Smooth muscle cell (in vitro differentiated cells): ENCODE measurements at regions not wholly inside any gene's neighbourhood (a gene's known extent, or its start where the extent isn't known, plus 50 kb on each side); places are given as distances from the start of the nearest gene placed in this dataset.

Source experiments
- DNase-seq: peaks from one replicate; lab custom pipeline; 2025; ENCODE audit not compliant: unreplicated experiment; lab: John Stamatoyannopoulos, UW
- H2AFZ ChIP-seq: fragments of 200-600 bp; sonication (generic); 2 replicates; pipeline ENCODE4 v1.6.0; 2016; ENCODE audit warnings: antibody characterized with exemption, low read depth, mild to moderate bottlenecking
- H3F3A ChIP-seq: fragments of 200-600 bp; sonication (generic); 2 replicates; pipeline ENCODE4 v1.6.0; 2017; ENCODE audit warnings: antibody characterized with exemption, low read depth
- H3K27ac ChIP-seq: fragments of 200-600 bp; sonication (generic); 2 replicates; pipeline ENCODE4 v1.5.1; 2016; ENCODE audit warnings: low read depth, mild to moderate bottlenecking
- H3K27me3 ChIP-seq: fragments of 200-600 bp; sonication (generic); 2 replicates; pipeline ENCODE4 v1.6.1; 2016; ENCODE audit warnings: low read depth, mild to moderate bottlenecking
- H3K36me3 ChIP-seq: fragments of 200-600 bp; sonication (generic); 2 replicates; pipeline ENCODE4 v1.5.1; 2016; ENCODE audit warnings: low read depth
- H3K4me1 ChIP-seq: fragments of 200-600 bp; sonication (generic); 2 replicates; pipeline ENCODE4 v1.5.1; 2016; ENCODE audit warnings: low read depth
- H3K4me2 ChIP-seq: fragments of 200-600 bp; sonication (generic); 2 replicates; pipeline ENCODE4 v1.6.0; 2016; ENCODE audit warnings: mild to moderate bottlenecking
- H3K4me3 ChIP-seq: fragments of 200-600 bp; sonication (generic); 2 replicates; pipeline ENCODE4 v1.5.1; 2016; ENCODE audit warnings: mild to moderate bottlenecking
- H3K79me2 ChIP-seq: fragments of 200-600 bp; sonication (generic); 2 replicates; pipeline ENCODE4 v1.6.0; 2016; ENCODE audit warnings: low read depth, mild to moderate bottlenecking
- H3K9ac ChIP-seq: fragments of 200-600 bp; sonication (generic); 2 replicates; pipeline ENCODE4 v1.6.0; 2016; ENCODE audit warnings: low read depth
- H3K9me3 ChIP-seq: fragments of 200-600 bp; sonication (generic); replicated peaks from 2 replicates; pipeline ENCODE4 v1.5.1; 2016; ENCODE audit warnings: low read depth
- H4K20me1 ChIP-seq: fragments of 200-600 bp; sonication (generic); 2 replicates; pipeline ENCODE4 v1.6.0; 2016; ENCODE audit warnings: low read depth
- CTCF ChIP-seq: fragments of 200-600 bp; sonication (generic); IDR thresholded peaks from 2 replicates; pipeline ENCODE4 v1.5.1; 2017; ENCODE audit warnings: borderline replicate concordance, mild to moderate bottlenecking, antibody characterized with exemption; ENCODE audit not compliant: insufficient read depth, poor library complexity, severe bottlenecking
- WGBS: methylation state at CpG from one replicate; pipeline ENCODE4 v1.1.7; 2016; ENCODE audit warnings: low lambda C conversion rate; 5-methylcytosine and 5-hydroxymethylcytosine counted together

GRCh38 chr3:40975711-40976121 is 223.6 kb upstream of the CTNNB1 start:
- Histone ChIP-seq H3K27me3 (no peaks in the 10 kb centered on the region), H3K79me2 (no peaks in the 10 kb centered on the region), H3K27ac (peak overlapping the region; percentile 67), H2AFZ (no peak overlapping the region), H3K36me3 (no peaks in the 10 kb centered on the region), H3F3A (peaks cover 5% of the 10 kb centered on the region), H3K9me3 (no peaks in the 10 kb centered on the region), H3K4me2 (peak overlapping the region; percentile 38), H3K4me3 (no peak overlapping the region), H3K4me1 (peaks cover 4% of the 10 kb centered on the region), H4K20me1 (no peaks in the 10 kb centered on the region), H3K9ac (peak overlapping the region; percentile 0)
- WGBS: 35% methylated on average over 6 of the region's 6 CpGs
- TF ChIP-seq CTCF: no peak
- DNase-seq: no peak

- Histone ChIP-seq H2AFZ (no peak overlapping the region), H3K9me3 (no peaks in the 10 kb centered on the region), H3K36me3 (no peaks in the 10 kb centered on the region), H3K4me1 (peaks cover 4% of the 10 kb centered on the region), H3K9ac (peak overlapping the region; percentile 0), H3K79me2 (no peaks in the 10 kb centered on the region), H3K4me2 (no peak overlapping the region), H3F3A (no peaks in the 10 kb centered on the region), H3K4me3 (no peak overlapping the region), H3K27ac (peak overlapping the region; percentile 67), H3K27me3 (no peaks in the 10 kb centered on the region), H4K20me1 (no peaks in the 10 kb centered on the region)
- no peak for TF ChIP-seq CTCF
- DNase-seq: no peak
- 64% methylated on average over 2 of the region's 2 CpGs for WGBS
These were observed 223.1 kb upstream of the CTNNB1 start for GRCh38 chr3:40976241-40976640.

- no peak overlapping the region for H3K9ac ChIP-seq
- no peak overlapping the region for H3K4me3 ChIP-seq
- H2AFZ ChIP-seq: no peak overlapping the region
- DNase-seq: no peak
- H3K4me1 ChIP-seq: peaks cover 4% of the 10 kb centered on the region
- H3K9me3 ChIP-seq: no peaks in the 10 kb centered on the region
- no peaks in the 10 kb centered on the region for H3K27me3 ChIP-seq
- H3K4me2 ChIP-seq: no peak overlapping the region
- no peak for TF ChIP-seq CTCF
- no peaks in the 10 kb centered on the region for H4K20me1 ChIP-seq
- no peaks in the 10 kb centered on the region for H3K36me3 ChIP-seq
- H3K27ac ChIP-seq: no peak overlapping the region
- WGBS: 92% methylated on average over 2 of the region's 2 CpGs
- no peaks in the 10 kb centered on the region for H3K79me2 ChIP-seq
- H3F3A ChIP-seq: no peaks in the 10 kb centered on the region
These were observed 220.9 kb upstream of the CTNNB1 start for GRCh38 chr3:40978442-40978841.

GRCh38 chr3:40979962-40980361 is 219.3 kb upstream of the CTNNB1 start:
- H3F3A ChIP-seq: no peaks in the 10 kb centered on the region
- no peaks in the 10 kb centered on the region for H4K20me1 ChIP-seq
- H3K4me3 ChIP-seq: no peak overlapping the region
- TF ChIP-seq CTCF: no peak
- WGBS: 98% methylated on average over 3 of the region's 3 CpGs
- H3K27ac ChIP-seq: no peak overlapping the region
- no peak overlapping the region for H3K4me2 ChIP-seq
- H3K9ac ChIP-seq: no peak overlapping the region
- no peak for DNase-seq
- H3K4me1 ChIP-seq: peaks cover 4% of the 10 kb centered on the region
- no peaks in the 10 kb centered on the region for H3K79me2 ChIP-seq
- H3K9me3 ChIP-seq: no peaks in the 10 kb centered on the region
- H3K27me3 ChIP-seq: no peaks in the 10 kb centered on the region
- H3K36me3 ChIP-seq: no peaks in the 10 kb centered on the region
- no peak overlapping the region for H2AFZ ChIP-seq
